ENCODE measurements at regions not wholly inside any gene's neighbourhood (a gene's known extent, or its start where the extent isn't known, plus 50 kb on each side); places are given as distances from the start of the nearest gene placed in this dataset.

DNA sequence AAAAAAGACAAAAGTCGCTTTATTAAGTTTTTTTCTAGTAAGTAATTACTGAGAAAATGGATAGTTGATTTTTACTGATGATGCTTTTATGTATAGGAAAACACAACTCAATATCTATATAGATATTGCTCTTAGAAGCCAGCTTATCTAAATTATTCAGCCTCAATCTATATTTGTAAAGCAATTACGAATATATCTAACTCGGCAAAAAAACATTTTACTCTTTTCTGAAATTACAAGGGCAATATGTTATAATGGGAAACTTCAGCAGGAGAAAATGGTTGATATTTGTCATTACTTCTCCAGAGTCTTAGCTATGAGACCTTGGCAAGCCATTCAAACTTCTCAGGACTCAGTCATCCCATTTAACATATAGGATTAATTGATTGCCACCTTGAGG, 228.5 kb downstream of the SLC7A11 start:
- ChIA-PET CTCF (interaction anchor here (2.2 kb wide), 1 partner anchor 77 kb away, joined by 6 read pairs; no protein-coding TSS in a partner anchor), POLR2A (no interaction called here)
- Histone ChIP-seq H3K27me3 (ENCODE audit: control insufficient read depth in 2 of 2, insufficient read depth in 2 of 2, low read length in 2 of 2) (no peaks in the 10 kb centered on the region), H3K4me1 (ENCODE audit: control insufficient read depth, extremely low read depth, insufficient read depth, low read length) (no peaks in the 10 kb centered on the region), H3K9ac (replicated peaks; ENCODE audit: extremely low read depth, insufficient read depth, low read length) (no peak overlapping the region), H2AFZ (ENCODE audit: low read depth, low read length) (peak overlapping the region; percentile 32), H3K79me2 (ENCODE audit: control insufficient read depth, insufficient read depth, low read length) (no peaks in the 10 kb centered on the region), H3K27ac (ENCODE audit: insufficient read depth, low read depth, low read length) (no peak overlapping the region), H3K9me3 (replicated peaks; ENCODE audit: control insufficient read depth, insufficient read depth, low read length) (no peaks in the 10 kb centered on the region), H3K36me3 (ENCODE audit: control insufficient read depth in 2 of 2, extremely low read depth in 1 of 2, insufficient read depth in 2 of 2, low read length in 2 of 2) (no peaks in the 10 kb centered on the region), H3K4me2 (ENCODE audit: insufficient read depth, low read length) (no peak overlapping the region), H3K9me1 (replicated peaks; ENCODE audit: control insufficient read depth, extremely low read depth, insufficient read depth, low read length) (no peaks in the 10 kb centered on the region), H3K4me3 (replicated peaks in 1 of 3; ENCODE audit: insufficient read depth in 1 of 3, low read depth in 1 of 3, low read length in 3 of 3) (no peak overlapping the region), H4K20me1 (replicated peaks; ENCODE audit: control insufficient read depth, extremely low read depth, insufficient read depth, low read length) (no peaks in the 10 kb centered on the region)
- intact Hi-C loops (cut with micrococcal nuclease), result no loop called here
- BruUV-seq (replicated peaks), result no TSS peak
- FAIRE-seq (no peak), DNase-seq (ENCODE audit: low read depth, low spot score) (no peak)
- dilution Hi-C loops (cut with MboI; ENCODE audit: extremely low pct_ligation_motif_present, low sequenced_read_pairs), result no loop called here
- TF ChIP-seq, protein P1, sequence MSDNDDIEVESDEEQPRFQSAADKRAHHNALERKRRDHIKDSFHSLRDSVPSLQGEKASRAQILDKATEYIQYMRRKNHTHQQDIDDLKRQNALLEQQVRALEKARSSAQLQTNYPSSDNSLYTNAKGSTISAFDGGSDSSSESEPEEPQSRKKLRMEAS (IDR thresholded peaks at IDR 0.05; ENCODE audit: insufficient read depth, insufficient read length), result no peak
- TF ChIP-seq GATA2 (IDR thresholded peaks at IDR 0.05; ENCODE audit: insufficient read depth, insufficient read length, low read depth, low read length), result no peak
- TF ChIP-seq JUN (IDR thresholded peaks at IDR 0.05; ENCODE audit: borderline replicate concordance, insufficient read depth, insufficient read length, low read depth), result no peak
- no peak for TF ChIP-seq POLR2A (IDR thresholded peaks at IDR 0.05; ENCODE audit: low read depth, low read length)
- TF ChIP-seq FOS (IDR thresholded peaks at IDR 0.05; ENCODE audit: borderline replicate concordance, insufficient read depth, low read length), result no peak
- no peak for TF ChIP-seq POLR2AphosphoS5 (IDR thresholded peaks at IDR 0.05; ENCODE audit: insufficient read depth, low read depth, low read length)
- TF ChIP-seq EZH2 (IDR thresholded peaks at IDR 0.05; ENCODE audit: borderline replicate concordance, low read depth, low read length, severe bottlenecking), result no peak
- TF ChIP-seq MYC (IDR thresholded peaks at IDR 0.05; ENCODE audit: low read depth, low read length), result no peak
- TF ChIP-seq, protein P2, sequence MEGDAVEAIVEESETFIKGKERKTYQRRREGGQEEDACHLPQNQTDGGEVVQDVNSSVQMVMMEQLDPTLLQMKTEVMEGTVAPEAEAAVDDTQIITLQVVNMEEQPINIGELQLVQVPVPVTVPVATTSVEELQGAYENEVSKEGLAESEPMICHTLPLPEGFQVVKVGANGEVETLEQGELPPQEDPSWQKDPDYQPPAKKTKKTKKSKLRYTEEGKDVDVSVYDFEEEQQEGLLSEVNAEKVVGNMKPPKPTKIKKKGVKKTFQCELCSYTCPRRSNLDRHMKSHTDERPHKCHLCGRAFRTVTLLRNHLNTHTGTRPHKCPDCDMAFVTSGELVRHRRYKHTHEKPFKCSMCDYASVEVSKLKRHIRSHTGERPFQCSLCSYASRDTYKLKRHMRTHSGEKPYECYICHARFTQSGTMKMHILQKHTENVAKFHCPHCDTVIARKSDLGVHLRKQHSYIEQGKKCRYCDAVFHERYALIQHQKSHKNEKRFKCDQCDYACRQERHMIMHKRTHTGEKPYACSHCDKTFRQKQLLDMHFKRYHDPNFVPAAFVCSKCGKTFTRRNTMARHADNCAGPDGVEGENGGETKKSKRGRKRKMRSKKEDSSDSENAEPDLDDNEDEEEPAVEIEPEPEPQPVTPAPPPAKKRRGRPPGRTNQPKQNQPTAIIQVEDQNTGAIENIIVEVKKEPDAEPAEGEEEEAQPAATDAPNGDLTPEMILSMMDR (IDR thresholded peaks at IDR 0.05; ENCODE audit: extremely low read depth in 1 of 2, insufficient read depth in 1 of 2, low read depth in 1 of 2, low read length in 2 of 2), result no peak

All from endothelial cell of umbilical vein (primary cell).